HEK293T (cell line): ENCODE measurements at regions not wholly inside any gene's neighbourhood (a gene's known extent, or its start where the extent isn't known, plus 50 kb on each side); places are given as distances from the start of the nearest gene placed in this dataset.

ENCODE experiments used
- ARNT ChIP-seq: fragments of 450-650 bp; IDR thresholded peaks from 2 replicates; pipeline ENCODE4 v1.6.1; 2017; ENCODE audit warnings: mild to moderate bottlenecking
- BHLHE40 ChIP-seq: fragments of 450-650 bp; IDR thresholded peaks from 2 replicates; pipeline ENCODE4 v1.6.1; 2016; ENCODE audit warnings: mild to moderate bottlenecking, moderate library complexity, borderline replicate concordance
- FOXA1 ChIP-seq: fragments of 450-650 bp; IDR thresholded peaks from 2 replicates; pipeline ENCODE4 v1.6.1; 2016; ENCODE audit warnings: mild to moderate bottlenecking
- FOXK2 ChIP-seq: fragments of 450-650 bp; IDR thresholded peaks from 2 replicates; pipeline ENCODE4 v1.6.1; 2016; ENCODE audit warnings: mild to moderate bottlenecking
- FOXM1 ChIP-seq: fragments of 450-650 bp; IDR thresholded peaks from 2 replicates; pipeline ENCODE4 v1.6.1; 2017; ENCODE audit warnings: mild to moderate bottlenecking, borderline replicate concordance
- HDGF ChIP-seq: fragments of 450-650 bp; IDR thresholded peaks from 2 replicates; pipeline ENCODE4 v1.6.1; 2017; ENCODE audit warnings: antibody characterized with exemption, borderline replicate concordance
- L3MBTL2 ChIP-seq: fragments of 450-650 bp; conservative IDR thresholded peaks from 2 replicates; pipeline ENCODE4 v1.6.1; 2016; ENCODE audit warnings: mild to moderate bottlenecking
- NFRKB ChIP-seq: fragments of 450-650 bp; IDR thresholded peaks from 2 replicates; pipeline ENCODE4 v1.6.1; 2016; ENCODE audit warnings: mild to moderate bottlenecking, moderate library complexity
- PKNOX1 ChIP-seq: fragments of 450-650 bp; IDR thresholded peaks from 2 replicates; pipeline ENCODE4 v1.6.1; 2016
- SP1 ChIP-seq: fragments of 450-650 bp; IDR thresholded peaks from 2 replicates; pipeline ENCODE4 v1.6.1; 2017
- SUZ12 ChIP-seq: fragments of 450-650 bp; IDR thresholded peaks from 2 replicates; pipeline ENCODE4 v1.6.1; 2016; ENCODE audit warnings: mild to moderate bottlenecking
- TARDBP ChIP-seq: fragments of 450-650 bp; IDR thresholded peaks from 2 replicates; pipeline ENCODE4 v1.6.1; 2016
- ZNF384 ChIP-seq: fragments of 450-650 bp; IDR thresholded peaks from 2 replicates; pipeline ENCODE4 v1.6.1; 2016

DNA sequence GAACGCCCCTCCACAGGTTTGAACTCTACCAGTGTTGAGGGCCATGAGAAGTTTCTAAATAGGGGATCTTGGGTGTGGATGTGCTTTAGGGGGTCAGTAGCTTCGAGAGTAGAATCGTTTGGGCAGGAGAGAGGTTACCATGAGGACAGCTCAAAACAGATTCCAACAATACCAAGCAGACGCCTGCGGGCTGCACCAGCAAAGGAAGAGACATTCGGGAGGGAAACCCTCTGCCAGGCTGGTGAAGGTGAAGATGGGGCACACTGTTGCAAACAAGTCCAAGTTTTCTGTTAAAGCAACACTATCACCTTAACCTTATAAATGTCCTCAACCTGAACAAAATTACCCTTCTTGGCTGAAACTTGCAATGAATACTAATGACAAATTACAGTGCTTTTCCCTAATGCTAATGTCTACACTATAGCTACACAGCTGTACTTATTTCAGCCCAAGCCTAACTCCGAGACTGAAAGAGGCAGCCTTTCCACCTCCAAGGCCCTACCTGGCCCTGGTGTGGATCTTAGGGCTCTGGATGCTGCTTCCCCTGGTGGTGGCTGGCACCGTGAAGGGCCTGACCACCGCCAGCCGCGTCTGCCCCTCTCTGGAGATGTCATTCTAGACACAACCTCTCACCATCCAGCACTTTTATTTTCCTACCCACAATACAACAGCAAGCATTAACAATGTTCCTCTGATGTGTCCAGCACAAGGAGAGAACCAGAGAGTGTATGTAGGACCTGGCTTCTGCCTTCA lies 80.1 kb downstream of the DLL1 start:
- TF ChIP-seq SUZ12 (no peak), ZNF384 (no peak), BHLHE40 (no peak), FOXK2 (no peak), FOXM1 (no peak), FOXA1 (no peak), HDGF (no peak), TARDBP (no peak), NFRKB (no peak), PKNOX1 (no peak), ARNT (no peak), L3MBTL2 (no peak), SP1 (no peak)
